HG02884 (cell line): ENCODE measurements at regions not wholly inside any gene's neighbourhood (a gene's known extent, or its start where the extent isn't known, plus 50 kb on each side); places are given as distances from the start of the nearest gene placed in this dataset.

Experiments
- ATAC-seq: cut with Tn5 transposase; IDR thresholded peaks from one replicate; pipeline ENCODE4 v1.9.1; 2021; ENCODE audit warnings: mild to moderate bottlenecking, moderate library complexity; ENCODE audit not compliant: unreplicated experiment

- no peak for ATAC-seq
Measured at GRCh38 chr7:21024485-21024867, 237.8 kb upstream of the SP8 start.

- no peak for ATAC-seq
Measured at GRCh38 chr7:21028186-21028585, 241.5 kb upstream of the SP8 start.

GRCh38 chr7:21028599-21028998, 241.9 kb upstream of the SP8 start:
- ATAC-seq = no peak

GRCh38 chr7:21029006-21029405, 242.3 kb upstream of the SP8 start:
- no peak for ATAC-seq

GRCh38 chr7:21030237-21030871, 243.7 kb upstream of the SP8 start:
- no peak for ATAC-seq

GRCh38 chr7:21041252-21041651, 254.6 kb upstream of the SP8 start:
- no peak for ATAC-seq

- ATAC-seq = no peak
Measured at GRCh38 chr7:21041666-21042065, 255.0 kb upstream of the SP8 start.

- no peak for ATAC-seq
Measured at GRCh38 chr7:21044384-21044783, 257.7 kb upstream of the SP8 start.

GRCh38 chr7:21044913-21045568, 258.4 kb upstream of the SP8 start:
- no peak for ATAC-seq

- no peak for ATAC-seq
Measured at GRCh38 chr7:21051865-21052264, 265.2 kb upstream of the SP8 start.

- ATAC-seq = no peak
Measured at GRCh38 chr7:21054427-21055112, 267.9 kb upstream of the SP8 start.

- no peak for ATAC-seq
Measured at GRCh38 chr7:21059069-21059468, 272.4 kb upstream of the SP8 start.

GRCh38 chr7:21063106-21063505, 276.4 kb upstream of the SP8 start:
- ATAC-seq = no peak

- no peak for ATAC-seq
Measured at GRCh38 chr7:21064698-21065648, 278.3 kb upstream of the SP8 start.

GRCh38 chr7:21066221-21066620, 279.5 kb upstream of the SP8 start:
- ATAC-seq = no peak

- no peak for ATAC-seq
Measured at GRCh38 chr7:21067216-21067615, 280.5 kb upstream of the SP8 start.

- ATAC-seq = no peak
Measured at GRCh38 chr7:21070571-21071090, 283.9 kb upstream of the SP8 start.

- no peak for ATAC-seq
Measured at GRCh38 chr7:21071561-21072501, 285.1 kb upstream of the SP8 start.

- no peak for ATAC-seq
Measured at GRCh38 chr7:21076054-21076453, 289.4 kb upstream of the SP8 start.

GRCh38 chr7:21076574-21076973, 289.9 kb upstream of the SP8 start:
- ATAC-seq = no peak
